ENCODE measurements at regions not wholly inside any gene's neighbourhood (a gene's known extent, or its start where the extent isn't known, plus 50 kb on each side); places are given as distances from the start of the nearest gene placed in this dataset.

- H3K36me3 ChIP-seq, result no peaks in the 10 kb centered on the region
- WGBS, result 2% methylated on average over 2 of the region's 2 CpGs
- no peaks in the 10 kb centered on the region for H3K9me3 ChIP-seq
- intact Hi-C loops (cut with DNase I), result loop anchor here (10.0 kb wide), 1 partner anchor 524 kb away; the partner anchor contains the start of gene FICD
- peak; percentile 6 for DNase-seq (ENCODE audit: low spot score)
- TF ChIP-seq POLR2A (IDR thresholded peaks at IDR 0.05) (no peak), CTCF (IDR thresholded peaks at IDR 0.05) (peak in 3 of 4 experiments; percentile 20 to 42 (median 40)), POLR2AphosphoS5 (IDR thresholded peaks at IDR 0.05) (no peak)
- H3K4me3 ChIP-seq, result no peak overlapping the region
- H3K4me1 ChIP-seq (replicated peaks), result no peaks in the 10 kb centered on the region
- no peaks in the 10 kb centered on the region for H3K27me3 ChIP-seq (replicated peaks; ENCODE audit: insufficient read depth)
- H3K27ac ChIP-seq, result no peak overlapping the region
Observed at GRCh38 chr12:107990325-107990724, 138.8 kb upstream of the WSCD2 start.

- intact Hi-C loops (cut with DNase I), result loop anchor here (10.0 kb wide), 1 partner anchor 523 kb away; the partner anchor contains the start of gene FICD
Observed at GRCh38 chr12:107992029-107992428, 137.1 kb upstream of the WSCD2 start.

GRCh38 chr12:107992870-107993451 lies 136.1 kb upstream of the WSCD2 start:
- Histone ChIP-seq H3K36me3 (no peaks in the 10 kb centered on the region), H3K27me3 (replicated peaks; ENCODE audit: insufficient read depth) (no peaks in the 10 kb centered on the region), H3K4me1 (replicated peaks) (no peaks in the 10 kb centered on the region), H3K4me3 (no peak overlapping the region), H3K9me3 (no peaks in the 10 kb centered on the region), H3K27ac (no peak overlapping the region)
- WGBS, result 44% methylated on average over 4 of the region's 4 CpGs
- DNase-seq (ENCODE audit: low spot score), result no peak
- TF ChIP-seq POLR2A (IDR thresholded peaks at IDR 0.05), result no peak
- TF ChIP-seq CTCF (IDR thresholded peaks at IDR 0.05), result peak in 2 of 4 experiments; percentile 12 to 25
- intact Hi-C loops (cut with DNase I), result loop anchor here (10.0 kb wide), 1 partner anchor 522 kb away; the partner anchor contains the start of gene FICD

More at GRCh38 chr12:107992029-107992428, 137.1 kb upstream of the WSCD2 start:
- H3K27ac ChIP-seq, result no peak overlapping the region
- no peak for DNase-seq (ENCODE audit: low spot score)
- H3K9me3 ChIP-seq, result no peaks in the 10 kb centered on the region
- no peak for TF ChIP-seq CTCF (IDR thresholded peaks at IDR 0.05)
- whole genome bisulfite sequencing, result 72% methylated on average over 2 of the region's 2 CpGs
- H3K36me3 ChIP-seq, result no peaks in the 10 kb centered on the region
- H3K27me3 ChIP-seq (replicated peaks; ENCODE audit: insufficient read depth), result no peaks in the 10 kb centered on the region
- no peaks in the 10 kb centered on the region for H3K4me1 ChIP-seq (replicated peaks)
- no peak overlapping the region for H3K4me3 ChIP-seq

GRCh38 chr12:107998863-107999262 lies 130.2 kb upstream of the WSCD2 start:
- no peak for TF ChIP-seq POLR2A (IDR thresholded peaks at IDR 0.05)
- TF ChIP-seq CTCF (IDR thresholded peaks at IDR 0.05), result no peak
- TF ChIP-seq POLR2AphosphoS5 (IDR thresholded peaks at IDR 0.05), result no peak
- no peak for DNase-seq (ENCODE audit: low spot score)
- Histone ChIP-seq H3K27ac (no peak overlapping the region), H3K27me3 (replicated peaks; ENCODE audit: insufficient read depth) (peaks cover 8% of the 10 kb centered on the region), H3K9me3 (no peaks in the 10 kb centered on the region), H3K4me1 (replicated peaks) (no peaks in the 10 kb centered on the region), H3K4me3 (no peak overlapping the region), H3K36me3 (no peaks in the 10 kb centered on the region)
- 93% methylated on average over 4 of the region's 4 CpGs for WGBS
- intact Hi-C loops (cut with DNase I), result loop anchor here (10.0 kb wide), 1 partner anchor 516 kb away; the partner anchor contains the start of gene FICD

- 38% methylated on average over 2 of the region's 2 CpGs for WGBS
- Histone ChIP-seq H3K9me3 (no peaks in the 10 kb centered on the region), H3K36me3 (no peaks in the 10 kb centered on the region), H3K4me1 (replicated peaks) (no peaks in the 10 kb centered on the region), H3K27ac (no peak overlapping the region), H3K27me3 (replicated peaks; ENCODE audit: insufficient read depth) (peaks cover 8% of the 10 kb centered on the region), H3K4me3 (no peak overlapping the region)
- TF ChIP-seq POLR2AphosphoS5 (IDR thresholded peaks at IDR 0.05) (no peak), POLR2A (IDR thresholded peaks at IDR 0.05) (no peak), CTCF (IDR thresholded peaks at IDR 0.05) (no peak)
- no peak for DNase-seq (ENCODE audit: low spot score)
- intact Hi-C loops (cut with DNase I), result no loop called here
Observed at GRCh38 chr12:108000111-108000510, 129.0 kb upstream of the WSCD2 start.
